Mesothelial cell of epicardium (in vitro differentiated cells): ENCODE measurements at regions not wholly inside any gene's neighbourhood (a gene's known extent, or its start where the extent isn't known, plus 50 kb on each side); places are given as distances from the start of the nearest gene placed in this dataset.

Experiments used
- DNase-seq, 2 experiments: peaks; one replicate each; pipeline ENCODE4 v3.0.0; 2021; ENCODE audit warnings: low spot score in 2 of 2; ENCODE audit not compliant: unreplicated experiment in 2 of 2
- H3K27ac Mint-ChIP-seq: 2 replicates; pipeline ENCODE4 v1.8.0; 2021; ENCODE audit warnings: mixed read lengths
- H3K27me3 Mint-ChIP-seq: 2 replicates; pipeline ENCODE4 v1.8.0; 2021; ENCODE audit warnings: low read depth, mixed read lengths
- H3K36me3 Mint-ChIP-seq: 2 replicates; pipeline ENCODE4 v1.8.0; 2021; ENCODE audit warnings: mixed read lengths
- H3K4me1 Mint-ChIP-seq: 2 replicates; pipeline ENCODE4 v1.8.0; 2021; ENCODE audit warnings: mixed read lengths
- H3K4me3 Mint-ChIP-seq: 2 replicates; pipeline ENCODE4 v1.8.0; 2021; ENCODE audit warnings: mild to moderate bottlenecking, moderate library complexity, mixed read lengths
- H3K9me3 Mint-ChIP-seq: 2 replicates; pipeline ENCODE4 v1.8.0; 2021; ENCODE audit warnings: mixed read lengths
- TF ChIP-seq, protein P1 (sequence below): fragments of 200-600 bp; sonication (generic); IDR thresholded peaks from one replicate; pipeline ENCODE4 v1.5.0; 2021; ENCODE audit warnings: antibody characterized with exemption; ENCODE audit not compliant: unreplicated experiment

DNA sequence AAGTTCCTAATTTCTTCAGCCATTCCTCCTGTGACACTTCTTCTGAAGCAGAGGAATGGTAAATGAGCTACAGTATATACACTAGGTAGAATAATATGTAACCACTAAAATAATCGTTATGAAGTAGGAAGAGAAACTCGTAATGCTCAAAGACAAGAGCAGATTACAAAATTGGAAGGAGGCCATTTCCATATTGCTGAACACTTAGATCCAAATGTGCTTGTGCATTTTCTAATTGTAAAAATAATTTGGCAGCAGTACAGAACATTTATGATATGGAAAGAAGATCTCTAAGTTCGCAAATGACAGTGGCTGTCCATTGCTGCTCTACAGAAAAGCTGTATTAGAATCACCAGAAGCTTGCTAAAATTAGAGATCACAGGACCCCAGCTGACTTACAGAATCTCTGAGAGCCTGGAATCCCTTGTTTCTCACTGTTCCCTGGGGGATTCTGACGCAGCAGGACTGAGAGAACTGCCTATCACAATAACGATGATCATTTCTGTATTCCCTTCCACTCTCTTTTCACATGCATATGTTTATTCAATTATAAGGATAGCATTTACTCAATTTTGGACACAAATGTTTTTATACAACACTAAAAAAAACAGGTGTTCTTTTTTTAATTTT, 242.1 kb downstream of the OMA1 start:
- DNase-seq = no peak
- TF ChIP-seq, protein P1, sequence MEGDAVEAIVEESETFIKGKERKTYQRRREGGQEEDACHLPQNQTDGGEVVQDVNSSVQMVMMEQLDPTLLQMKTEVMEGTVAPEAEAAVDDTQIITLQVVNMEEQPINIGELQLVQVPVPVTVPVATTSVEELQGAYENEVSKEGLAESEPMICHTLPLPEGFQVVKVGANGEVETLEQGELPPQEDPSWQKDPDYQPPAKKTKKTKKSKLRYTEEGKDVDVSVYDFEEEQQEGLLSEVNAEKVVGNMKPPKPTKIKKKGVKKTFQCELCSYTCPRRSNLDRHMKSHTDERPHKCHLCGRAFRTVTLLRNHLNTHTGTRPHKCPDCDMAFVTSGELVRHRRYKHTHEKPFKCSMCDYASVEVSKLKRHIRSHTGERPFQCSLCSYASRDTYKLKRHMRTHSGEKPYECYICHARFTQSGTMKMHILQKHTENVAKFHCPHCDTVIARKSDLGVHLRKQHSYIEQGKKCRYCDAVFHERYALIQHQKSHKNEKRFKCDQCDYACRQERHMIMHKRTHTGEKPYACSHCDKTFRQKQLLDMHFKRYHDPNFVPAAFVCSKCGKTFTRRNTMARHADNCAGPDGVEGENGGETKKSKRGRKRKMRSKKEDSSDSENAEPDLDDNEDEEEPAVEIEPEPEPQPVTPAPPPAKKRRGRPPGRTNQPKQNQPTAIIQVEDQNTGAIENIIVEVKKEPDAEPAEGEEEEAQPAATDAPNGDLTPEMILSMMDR = no peak
- Mint-ChIP-seq H3K27me3 (peaks cover 3% of the 10 kb centered on the region), H3K36me3 (no peaks in the 10 kb centered on the region), H3K4me3 (no peak overlapping the region), H3K4me1 (no peaks in the 10 kb centered on the region), H3K9me3 (no peaks in the 10 kb centered on the region), H3K27ac (no peak overlapping the region)

DNA sequence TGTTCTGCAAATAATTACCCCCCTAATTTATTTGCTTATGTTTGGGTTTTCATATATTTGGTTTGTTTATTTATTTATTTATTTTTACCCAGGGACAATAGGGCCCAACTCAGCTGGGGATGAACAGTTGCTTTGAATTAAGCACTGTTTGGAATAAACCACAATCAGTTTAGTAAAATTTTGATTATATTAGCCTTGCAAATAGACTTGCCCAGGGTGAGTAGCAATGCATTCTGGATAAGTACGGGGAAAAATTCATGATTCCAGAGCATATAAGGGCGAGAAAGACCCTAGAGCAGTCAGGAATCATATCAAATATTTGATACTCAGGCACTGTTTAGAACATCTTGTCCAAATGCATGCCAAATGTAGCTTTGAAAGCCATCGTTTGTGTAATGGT, 242.7 kb downstream of the OMA1 start:
- no peak overlapping the region for H3K27ac Mint-ChIP-seq
- H3K9me3 Mint-ChIP-seq = no peaks in the 10 kb centered on the region
- TF ChIP-seq, protein P1 = no peak
- H3K4me3 Mint-ChIP-seq = no peak overlapping the region
- H3K4me1 Mint-ChIP-seq = no peaks in the 10 kb centered on the region
- no peak for DNase-seq
- peaks cover 3% of the 10 kb centered on the region for H3K27me3 Mint-ChIP-seq
- no peaks in the 10 kb centered on the region for H3K36me3 Mint-ChIP-seq

DNA sequence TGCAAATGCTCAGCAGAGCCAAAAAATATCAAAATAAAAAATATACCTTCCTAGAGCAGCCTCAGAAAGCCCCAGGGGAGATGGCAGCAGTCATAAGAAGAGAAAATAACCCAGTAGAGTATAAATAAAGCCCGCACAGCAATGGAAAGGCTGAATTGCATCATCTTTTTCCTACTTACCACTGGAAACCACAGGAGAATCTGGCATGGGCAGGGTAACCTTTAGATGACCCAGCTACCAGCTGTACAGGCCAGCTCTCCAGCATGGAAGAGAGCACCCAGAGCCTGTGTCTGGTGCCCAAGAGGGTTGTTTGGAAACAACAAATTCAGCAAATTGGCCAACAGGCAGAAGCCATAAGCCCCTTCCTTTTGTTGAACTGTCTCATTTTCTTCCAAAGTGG, 253.1 kb downstream of the OMA1 start:
- H3K9me3 Mint-ChIP-seq = no peaks in the 10 kb centered on the region
- H3K4me1 Mint-ChIP-seq = no peaks in the 10 kb centered on the region
- no peak overlapping the region for H3K27ac Mint-ChIP-seq
- H3K27me3 Mint-ChIP-seq = peaks cover 10% of the 10 kb centered on the region
- TF ChIP-seq, protein P1 = no peak
- H3K4me3 Mint-ChIP-seq = no peak overlapping the region
- DNase-seq = no peak
- no peaks in the 10 kb centered on the region for H3K36me3 Mint-ChIP-seq

DNA sequence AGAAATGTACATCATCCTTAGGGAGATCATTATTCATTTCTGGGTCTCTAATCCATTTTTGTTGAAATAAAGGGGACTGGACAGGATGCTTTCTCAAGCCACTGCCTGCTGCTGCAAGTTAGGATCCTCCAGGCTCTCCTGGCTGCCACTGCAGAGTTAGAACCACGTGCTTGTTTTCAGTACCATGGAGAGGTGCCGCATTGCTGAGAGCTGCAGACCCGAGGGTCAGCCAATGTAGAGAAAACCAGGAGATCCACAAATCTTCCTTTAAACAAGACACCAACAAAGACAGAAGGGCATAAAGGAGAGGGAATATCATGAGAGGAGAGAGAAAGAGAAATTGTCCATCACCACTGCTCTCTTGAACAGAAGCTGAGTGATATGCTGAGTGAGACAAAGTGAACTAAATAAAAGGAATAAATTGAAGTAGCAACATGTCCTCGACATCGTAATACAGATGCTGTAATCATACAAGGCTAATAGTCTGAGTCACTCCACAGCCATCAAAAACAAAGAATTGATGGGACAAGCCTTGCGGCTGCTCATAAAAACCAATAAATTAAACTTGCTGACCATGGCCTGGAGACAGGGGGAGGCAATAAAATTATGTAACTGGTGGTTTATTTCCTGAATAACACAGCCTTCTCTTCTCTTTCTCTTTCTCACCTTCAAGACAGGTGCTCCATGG, 255.7 kb downstream of the OMA1 start:
- DNase-seq = peak; percentile 33 to 65
- Mint-ChIP-seq H3K4me3 (no peak overlapping the region), H3K4me1 (no peaks in the 10 kb centered on the region), H3K27me3 (peaks cover 12% of the 10 kb centered on the region), H3K9me3 (peaks cover 6% of the 10 kb centered on the region), H3K27ac (no peak overlapping the region), H3K36me3 (no peaks in the 10 kb centered on the region)
- TF ChIP-seq, protein P1 = no peak

DNA sequence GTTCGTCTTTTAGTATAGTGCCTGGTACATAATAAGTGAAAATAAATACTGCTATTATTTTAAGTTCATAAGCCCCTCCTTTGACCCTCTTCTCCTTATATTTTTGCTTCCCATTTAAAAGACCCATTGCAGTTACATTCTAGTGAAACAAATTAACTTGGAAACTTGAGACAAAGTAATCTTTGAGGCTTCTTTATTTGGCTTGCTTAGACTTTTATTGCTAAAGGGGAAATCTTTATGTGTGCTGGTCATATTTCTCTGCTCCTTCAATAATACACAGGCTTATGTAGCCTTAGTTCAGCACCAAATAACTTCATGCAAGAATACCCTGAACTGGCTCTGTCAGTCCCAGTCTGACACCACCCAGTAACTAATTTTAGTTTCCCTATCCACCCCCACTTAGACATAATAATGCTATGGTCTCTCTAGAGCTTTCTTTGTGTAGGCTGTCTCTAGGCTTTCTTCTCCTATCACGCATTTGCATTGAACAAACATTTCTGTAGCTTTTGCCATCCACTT, 257.8 kb downstream of the OMA1 start:
- Mint-ChIP-seq H3K4me1 (no peaks in the 10 kb centered on the region), H3K4me3 (no peak overlapping the region), H3K27me3 (peaks cover 22% of the 10 kb centered on the region), H3K9me3 (peaks cover 10% of the 10 kb centered on the region), H3K27ac (no peak overlapping the region), H3K36me3 (no peaks in the 10 kb centered on the region)
- DNase-seq = no peak
- TF ChIP-seq, protein P1 = no peak
